IMR-90 (cell line): ENCODE measurements at regions not wholly inside any gene's neighbourhood (a gene's known extent, or its start where the extent isn't known, plus 50 kb on each side); places are given as distances from the start of the nearest gene placed in this dataset.

ENCODE experiments used
- BHLHE40 ChIP-seq: fragments of 150-350 bp; IDR thresholded peaks from 2 replicates; pipeline ENCODE4 v1.6.1; 2016; ENCODE audit warnings: mild to moderate bottlenecking, low read depth, low read length
- CEBPB ChIP-seq: IDR thresholded peaks from 2 replicates; pipeline ENCODE4 v1.6.1; 2012; ENCODE audit warnings: low read depth, low read length, improper control_type of control experiment
- CHD1 ChIP-seq: IDR thresholded peaks from 2 replicates; pipeline ENCODE4 v1.6.1; 2012; ENCODE audit warnings: low read depth, low read length, improper control_type of control experiment
- CTCF ChIP-seq: conservative IDR thresholded peaks from 2 replicates; pipeline ENCODE4 v1.5.1; 2012; ENCODE audit warnings: mild to moderate bottlenecking, low read depth, low read length, improper control_type of control experiment
- FOS ChIP-seq: fragments of 150-350 bp; IDR thresholded peaks from 2 replicates; pipeline ENCODE4 v1.6.1; 2016; ENCODE audit warnings: low read depth, low read length
- MAFK ChIP-seq: IDR thresholded peaks from 2 replicates; pipeline ENCODE4 v1.6.1; 2012; ENCODE audit warnings: low read depth, low read length, improper control_type of control experiment
- MAZ ChIP-seq: IDR thresholded peaks from 2 replicates; pipeline ENCODE4 v1.6.1; 2012; ENCODE audit warnings: low read depth, mild to moderate bottlenecking, low read length, improper control_type of control experiment, moderate library complexity, borderline replicate concordance
- MXI1 ChIP-seq: IDR thresholded peaks from 2 replicates; pipeline ENCODE4 v1.6.1; 2012; ENCODE audit warnings: low read depth, mild to moderate bottlenecking, low read length, moderate library complexity, borderline replicate concordance
- POLR2A ChIP-seq: IDR thresholded peaks from 2 replicates; pipeline ENCODE4 v1.6.1; 2012; ENCODE audit warnings: mild to moderate bottlenecking, low read depth, low read length
- RAD21 ChIP-seq: IDR thresholded peaks from 2 replicates; pipeline ENCODE4 v1.6.1; 2012; ENCODE audit warnings: low read length, improper control_type of control experiment
- RCOR1 ChIP-seq: IDR thresholded peaks from 2 replicates; pipeline ENCODE4 v1.6.1; 2012; ENCODE audit warnings: mild to moderate bottlenecking, low read length, improper control_type of control experiment; ENCODE audit not compliant: insufficient replicate concordance
- SMC3 ChIP-seq: fragments of 150-350 bp; IDR thresholded peaks from 2 replicates; pipeline ENCODE4 v1.6.1; 2016; ENCODE audit warnings: low read depth, mild to moderate bottlenecking, antibody characterized with exemption, low read length, moderate library complexity
- TF ChIP-seq, protein P1 (sequence below): fragments of 150-350 bp; IDR thresholded peaks from 2 replicates; pipeline ENCODE4 v1.6.1; 2016; ENCODE audit warnings: low read depth, mild to moderate bottlenecking, low read length, moderate library complexity, borderline replicate concordance
- TF ChIP-seq, protein P2 (sequence below): fragments of 150-350 bp; IDR thresholded peaks from 2 replicates; pipeline ENCODE4 v1.6.1; 2017; ENCODE audit warnings: mild to moderate bottlenecking, antibody characterized with exemption, low read length, low read depth

DNA sequence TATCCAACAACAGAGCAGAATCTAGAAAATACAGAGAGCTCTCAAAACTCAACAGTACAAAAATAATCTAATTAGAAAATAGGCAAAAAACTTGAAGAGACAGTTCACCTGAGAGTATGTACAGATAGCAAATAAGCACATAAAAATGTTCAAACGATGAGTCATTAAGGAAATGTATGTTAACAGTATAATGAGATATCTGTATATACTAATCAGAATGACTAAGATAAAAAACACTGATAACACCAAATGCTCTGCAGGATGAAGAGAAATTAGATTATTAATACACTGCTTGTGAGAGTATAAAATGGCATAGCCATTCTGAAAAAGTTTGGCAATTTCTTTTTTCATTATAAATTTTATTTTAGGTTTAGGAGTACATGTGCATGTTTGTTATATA lies 1307.6 kb upstream of the GOT2 start:
- TF ChIP-seq RAD21 (no peak), CHD1 (no peak), CTCF (no peak), RCOR1 (no peak), POLR2A (no peak), MAFK (no peak), BHLHE40 (no peak), MAZ (no peak), FOS (no peak), MXI1 (no peak), SMC3 (no peak), CEBPB (no peak)
- TF ChIP-seq, protein P1, sequence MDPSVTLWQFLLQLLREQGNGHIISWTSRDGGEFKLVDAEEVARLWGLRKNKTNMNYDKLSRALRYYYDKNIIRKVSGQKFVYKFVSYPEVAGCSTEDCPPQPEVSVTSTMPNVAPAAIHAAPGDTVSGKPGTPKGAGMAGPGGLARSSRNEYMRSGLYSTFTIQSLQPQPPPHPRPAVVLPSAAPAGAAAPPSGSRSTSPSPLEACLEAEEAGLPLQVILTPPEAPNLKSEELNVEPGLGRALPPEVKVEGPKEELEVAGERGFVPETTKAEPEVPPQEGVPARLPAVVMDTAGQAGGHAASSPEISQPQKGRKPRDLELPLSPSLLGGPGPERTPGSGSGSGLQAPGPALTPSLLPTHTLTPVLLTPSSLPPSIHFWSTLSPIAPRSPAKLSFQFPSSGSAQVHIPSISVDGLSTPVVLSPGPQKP, result no peak
- TF ChIP-seq, protein P2, sequence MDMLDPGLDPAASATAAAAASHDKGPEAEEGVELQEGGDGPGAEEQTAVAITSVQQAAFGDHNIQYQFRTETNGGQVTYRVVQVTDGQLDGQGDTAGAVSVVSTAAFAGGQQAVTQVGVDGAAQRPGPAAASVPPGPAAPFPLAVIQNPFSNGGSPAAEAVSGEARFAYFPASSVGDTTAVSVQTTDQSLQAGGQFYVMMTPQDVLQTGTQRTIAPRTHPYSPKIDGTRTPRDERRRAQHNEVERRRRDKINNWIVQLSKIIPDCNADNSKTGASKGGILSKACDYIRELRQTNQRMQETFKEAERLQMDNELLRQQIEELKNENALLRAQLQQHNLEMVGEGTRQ, result no peak
